GM12892 (cell line): ENCODE measurements at regions not wholly inside any gene's neighbourhood (a gene's known extent, or its start where the extent isn't known, plus 50 kb on each side); places are given as distances from the start of the nearest gene placed in this dataset.

Source experiments
- POLR2A ChIP-seq: IDR thresholded peaks from 2 replicates; pipeline ENCODE4 v1.6.1; 2011; ENCODE audit warnings: low read depth, low read length, control low read depth
- POLR2AphosphoS5 ChIP-seq: IDR thresholded peaks from 2 replicates; pipeline ENCODE4 v1.6.1; 2011; ENCODE audit warnings: low read depth, low read length, control low read depth
- TAF1 ChIP-seq: IDR thresholded peaks from 2 replicates; pipeline ENCODE4 v1.6.1; 2011; ENCODE audit warnings: low read depth, mild to moderate bottlenecking, control low read depth, low read length, borderline replicate concordance

DNA sequence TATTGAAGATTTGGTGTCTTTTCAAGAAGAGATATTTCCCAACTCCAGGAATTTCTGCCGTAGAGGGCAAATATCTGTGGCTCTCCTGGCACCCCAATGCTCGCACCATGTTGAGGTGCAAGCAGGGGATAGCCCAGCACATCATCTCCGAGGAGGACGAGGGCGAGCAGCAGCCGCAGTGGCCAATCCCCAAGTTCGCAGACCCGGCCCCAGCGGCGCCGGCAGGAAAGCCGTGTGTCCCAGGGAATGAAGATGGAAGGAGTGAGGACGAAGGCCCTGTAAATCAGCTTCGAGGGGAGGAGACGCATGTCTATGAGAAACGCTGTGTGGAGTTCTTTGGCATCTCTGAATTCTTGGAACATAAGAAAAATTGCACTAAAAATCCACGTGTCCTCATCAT, 213.4 kb upstream of the UBE2E2 start:
- TF ChIP-seq POLR2AphosphoS5 = no peak
- no peak for TF ChIP-seq TAF1
- TF ChIP-seq POLR2A = no peak
